ENCODE measurements at regions not wholly inside any gene's neighbourhood (a gene's known extent, or its start where the extent isn't known, plus 50 kb on each side); places are given as distances from the start of the nearest gene placed in this dataset.
"Not testable (repeated sequence)": the region's sequence is repeated elsewhere in the genome, so short reads cannot be mapped to it uniquely, and the experiment has no call there.

DNA sequence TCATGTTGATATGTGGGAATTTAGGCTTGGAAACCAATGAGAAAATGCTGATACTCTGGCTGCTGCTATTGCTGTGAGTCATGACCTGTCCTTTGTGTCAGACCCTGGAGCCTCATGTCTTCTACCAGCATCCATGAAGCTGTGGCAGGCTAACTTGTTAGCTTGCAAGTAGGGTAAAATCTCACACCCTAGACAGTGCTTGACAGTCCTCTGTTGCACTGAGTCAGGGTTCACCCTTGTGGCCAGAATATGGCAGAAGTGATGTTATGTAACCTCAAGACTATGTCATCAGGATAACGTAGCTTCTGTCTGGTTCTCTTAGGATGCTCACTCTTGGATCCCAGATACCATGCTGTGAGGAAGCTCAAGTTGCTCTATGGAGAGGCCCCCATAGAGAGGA lies 110.8 kb downstream of the LHX2 start:
- ChIA-PET POLR2A (no interaction called here), CTCF (interaction anchor here (0.7 to 1.3 kb wide), 5 partner anchors 12 to 471 kb away, joined by 3 to 5 read pairs (median 3); no protein-coding TSS in a partner anchor)
- intact Hi-C loops (cut with micrococcal nuclease): loop anchor here (10.0 kb wide), 1 partner anchor 272 kb away; no protein-coding TSS in a partner anchor

DNA sequence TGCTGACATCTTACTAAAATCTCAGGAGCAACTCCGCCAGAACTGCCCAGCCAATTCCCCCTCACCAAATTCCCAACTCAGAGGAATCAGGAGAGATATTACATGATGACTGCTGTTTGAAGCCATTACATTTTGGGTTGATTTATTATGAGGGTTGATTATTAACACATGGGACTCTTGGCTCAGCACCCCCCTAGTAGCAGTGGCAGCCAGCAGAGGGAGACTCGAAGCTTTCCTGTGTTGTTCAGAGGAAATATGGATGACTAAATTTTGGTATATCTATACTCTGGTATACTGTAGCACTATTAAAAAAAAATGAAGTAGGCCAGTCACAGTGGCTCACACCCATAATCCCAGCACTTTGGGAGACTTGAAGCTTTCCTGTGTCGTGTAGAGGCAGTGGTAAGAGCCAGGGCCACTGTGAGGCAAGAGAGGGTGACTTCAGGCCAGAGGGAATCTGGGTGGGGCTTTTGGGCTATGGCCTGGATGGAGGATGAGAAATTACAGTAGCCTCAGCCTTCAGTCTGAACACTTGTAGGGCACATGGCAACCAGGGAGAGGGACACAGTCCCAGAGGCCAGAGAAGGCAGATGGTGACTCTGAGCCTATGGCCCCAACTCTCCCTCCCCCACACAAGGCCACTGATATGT lies 111.4 kb downstream of the LHX2 start:
- no peak for DNase-seq (ENCODE audit: unreplicated experiment)
- Mint-ChIP-seq H3K4me3 (ENCODE audit: unreplicated experiment) (no peak overlapping the region), H3K9me3 (ENCODE audit: unreplicated experiment) (no peaks in the 10 kb centered on the region), H3K4me1 (ENCODE audit: insufficient read depth, unreplicated experiment) (no peaks in the 10 kb centered on the region), H3K27me3 (ENCODE audit: insufficient read depth, unreplicated experiment) (peaks cover 13% of the 10 kb centered on the region), H3K36me3 (ENCODE audit: insufficient read depth, unreplicated experiment) (no peaks in the 10 kb centered on the region), H3K27ac (ENCODE audit: low read depth, unreplicated experiment) (no peak overlapping the region)
- intact Hi-C loops (cut with micrococcal nuclease): loop anchor here (10.0 kb wide), 1 partner anchor 272 kb away; no protein-coding TSS in a partner anchor
- POLR2A ChIA-PET: no interaction called here
- BruUV-seq (replicated peaks): no TSS peak
- TF ChIP-seq, protein P1, sequence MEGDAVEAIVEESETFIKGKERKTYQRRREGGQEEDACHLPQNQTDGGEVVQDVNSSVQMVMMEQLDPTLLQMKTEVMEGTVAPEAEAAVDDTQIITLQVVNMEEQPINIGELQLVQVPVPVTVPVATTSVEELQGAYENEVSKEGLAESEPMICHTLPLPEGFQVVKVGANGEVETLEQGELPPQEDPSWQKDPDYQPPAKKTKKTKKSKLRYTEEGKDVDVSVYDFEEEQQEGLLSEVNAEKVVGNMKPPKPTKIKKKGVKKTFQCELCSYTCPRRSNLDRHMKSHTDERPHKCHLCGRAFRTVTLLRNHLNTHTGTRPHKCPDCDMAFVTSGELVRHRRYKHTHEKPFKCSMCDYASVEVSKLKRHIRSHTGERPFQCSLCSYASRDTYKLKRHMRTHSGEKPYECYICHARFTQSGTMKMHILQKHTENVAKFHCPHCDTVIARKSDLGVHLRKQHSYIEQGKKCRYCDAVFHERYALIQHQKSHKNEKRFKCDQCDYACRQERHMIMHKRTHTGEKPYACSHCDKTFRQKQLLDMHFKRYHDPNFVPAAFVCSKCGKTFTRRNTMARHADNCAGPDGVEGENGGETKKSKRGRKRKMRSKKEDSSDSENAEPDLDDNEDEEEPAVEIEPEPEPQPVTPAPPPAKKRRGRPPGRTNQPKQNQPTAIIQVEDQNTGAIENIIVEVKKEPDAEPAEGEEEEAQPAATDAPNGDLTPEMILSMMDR (IDR thresholded peaks at IDR 0.05; ENCODE audit: unreplicated experiment): no peak
- CTCF ChIA-PET: interaction anchor here (0.7 to 1.3 kb wide), 6 partner anchors 13 to 471 kb away, joined by 3 to 5 read pairs (median 3); no protein-coding TSS in a partner anchor

More for the DNA sequence above, 110.8 kb downstream of the LHX2 start:
- no peak overlapping the region for H3K4me3 Mint-ChIP-seq (ENCODE audit: unreplicated experiment)
- TF ChIP-seq, protein P1 (IDR thresholded peaks at IDR 0.05; ENCODE audit: unreplicated experiment): no peak
- H3K4me1 Mint-ChIP-seq (ENCODE audit: insufficient read depth, unreplicated experiment): no peaks in the 10 kb centered on the region
- peaks cover 13% of the 10 kb centered on the region for H3K27me3 Mint-ChIP-seq (ENCODE audit: insufficient read depth, unreplicated experiment)
- H3K27ac Mint-ChIP-seq (ENCODE audit: low read depth, unreplicated experiment): no peak overlapping the region
- H3K9me3 Mint-ChIP-seq (ENCODE audit: unreplicated experiment): no peaks in the 10 kb centered on the region
- no peak for DNase-seq (ENCODE audit: unreplicated experiment)
- H3K36me3 Mint-ChIP-seq (ENCODE audit: insufficient read depth, unreplicated experiment): no peaks in the 10 kb centered on the region
- BruUV-seq (replicated peaks): no TSS peak

DNA sequence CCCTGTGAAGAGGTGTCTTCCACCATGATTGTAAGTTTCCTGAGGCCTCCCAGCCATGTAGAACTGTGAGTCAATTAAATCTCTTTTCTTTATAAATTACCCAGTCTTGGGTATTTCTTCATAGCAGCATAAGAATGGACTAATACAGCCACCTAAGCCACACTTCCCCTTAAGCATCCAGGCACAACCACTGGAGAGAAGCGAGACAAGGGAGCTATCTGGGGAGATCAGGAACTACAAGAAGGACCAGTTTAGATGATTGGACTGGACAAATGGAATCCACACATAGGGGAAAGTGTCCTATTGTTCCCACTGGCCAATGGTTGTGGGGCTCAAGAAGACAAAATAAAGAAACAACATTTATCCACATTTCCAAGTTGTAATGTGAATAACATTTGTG lies 112.1 kb downstream of the LHX2 start:
- DNase-seq (ENCODE audit: unreplicated experiment); H3K36me3 Mint-ChIP-seq (ENCODE audit: insufficient read depth, unreplicated experiment); H3K27ac Mint-ChIP-seq (ENCODE audit: low read depth, unreplicated experiment); POLR2A ChIA-PET; H3K9me3 Mint-ChIP-seq (ENCODE audit: unreplicated experiment); H3K4me1 Mint-ChIP-seq (ENCODE audit: insufficient read depth, unreplicated experiment); BruUV-seq (replicated peaks); H3K4me3 Mint-ChIP-seq (ENCODE audit: unreplicated experiment): not testable (repeated sequence)
- intact Hi-C loops (cut with micrococcal nuclease): loop anchor here (10.0 kb wide), 1 partner anchor 271 kb away; no protein-coding TSS in a partner anchor
- CTCF ChIA-PET: interaction anchor here (0.6 to 2.5 kb wide), 4 partner anchors 13 to 269 kb away, joined by 3 to 5 read pairs (median 4); no protein-coding TSS in a partner anchor
- H3K27me3 Mint-ChIP-seq (ENCODE audit: insufficient read depth, unreplicated experiment): peaks cover 17% of the 10 kb centered on the region

GRCh38 chr9:124124729-124125650 lies 113.4 kb downstream of the LHX2 start:
- TF ChIP-seq, protein P1 (IDR thresholded peaks at IDR 0.05; ENCODE audit: unreplicated experiment): no peak
- H3K9me3 Mint-ChIP-seq (ENCODE audit: unreplicated experiment): no peaks in the 10 kb centered on the region
- H3K27me3 Mint-ChIP-seq (ENCODE audit: insufficient read depth, unreplicated experiment): peaks cover 19% of the 10 kb centered on the region
- BruUV-seq (replicated peaks): no TSS peak
- H3K27ac Mint-ChIP-seq (ENCODE audit: low read depth, unreplicated experiment): no peak overlapping the region
- H3K4me1 Mint-ChIP-seq (ENCODE audit: insufficient read depth, unreplicated experiment): no peaks in the 10 kb centered on the region
- CTCF ChIA-PET: interaction anchor here (0.6 to 2.9 kb wide), 5 partner anchors 9 to 198 kb away, joined by 3 to 32 read pairs (median 5); no protein-coding TSS in a partner anchor
- H3K36me3 Mint-ChIP-seq (ENCODE audit: insufficient read depth, unreplicated experiment): no peaks in the 10 kb centered on the region
- DNase-seq (ENCODE audit: unreplicated experiment): no peak
- POLR2A ChIA-PET: no interaction called here
- no peak overlapping the region for H3K4me3 Mint-ChIP-seq (ENCODE audit: unreplicated experiment)
- intact Hi-C loops (cut with micrococcal nuclease): loop anchor here (5.0 to 10.0 kb wide), 2 partner anchors 270 to 583 kb away; no protein-coding TSS in a partner anchor
